CD14-positive monocyte (primary cell): ENCODE measurements at regions not wholly inside any gene's neighbourhood (a gene's known extent, or its start where the extent isn't known, plus 50 kb on each side); places are given as distances from the start of the nearest gene placed in this dataset.
A peak's percentile ranks its signal among the peaks of the same experiment; 100 is the strongest.

Experiments used
- DNase-seq, 3 donors: peaks; one replicate each; pipeline ENCODE4 v3.0.0-alpha.2; 2011 to 2022
- H2AFZ ChIP-seq: 2 replicates; pipeline ENCODE4 v1.6.0; 2012; ENCODE audit warnings: mild to moderate bottlenecking, low read depth, low read length, inconsistent platforms; ENCODE audit not compliant: insufficient read depth, poor library complexity, severe bottlenecking
- H3K27ac ChIP-seq, 2 donors: 1 replicate in 1 of 2; 2 replicates in 1 of 2; pipeline ENCODE4 v1.5.1; 2012 to 2013; ENCODE audit warnings: low read length in 2 of 2, control low read depth in 1 of 2, inconsistent platforms in 1 of 2, low read depth in 1 of 2, mild to moderate bottlenecking in 1 of 2
- H3K27me3 ChIP-seq, 2 donors: one replicate each; pipeline versions ENCODE4 v1.6.0 to v1.6.1; 2011 to 2013; ENCODE audit warnings: low read length in 2 of 2; ENCODE audit not compliant: control insufficient read depth in 2 of 2, insufficient read depth in 2 of 2
- H3K36me3 ChIP-seq, 2 donors: replicated peaks in 1 of 2; 1 replicate in 1 of 2; 2 replicates in 1 of 2; pipeline versions ENCODE4 v1.5.1 to v1.6.1; 2012 to 2013; ENCODE audit warnings: low read length in 2 of 2, control low read depth in 1 of 2, inconsistent platforms in 1 of 2, mild to moderate bottlenecking in 1 of 2; ENCODE audit not compliant: insufficient read depth in 2 of 2, control insufficient read depth in 1 of 2
- H3K4me1 ChIP-seq, 2 donors: 1 replicate in 1 of 2; 2 replicates in 1 of 2; pipeline versions ENCODE4 v1.5.1 to v1.6.1; 2012 to 2013; ENCODE audit warnings: low read length in 2 of 2, control low read depth in 1 of 2, inconsistent platforms in 1 of 2, mild to moderate bottlenecking in 1 of 2, moderate library complexity in 1 of 2; ENCODE audit not compliant: insufficient read depth in 2 of 2, control insufficient read depth in 1 of 2
- H3K4me2 ChIP-seq: replicated peaks from 2 replicates; pipeline ENCODE3; 2012; ENCODE audit warnings: low read length, moderate library complexity, mild to moderate bottlenecking; ENCODE audit not compliant: poor library complexity, severe bottlenecking; ENCODE audit errors: extremely low read depth
- H3K4me3 ChIP-seq, 3 experiments: fragments of 200-600 bp in 1 of 3; sonication (generic) in 1 of 3; replicated peaks in 1 of 3; 1 replicate in 2 of 3; 2 replicates in 1 of 3; pipeline ENCODE4 v1.5.1; 2011 to 2013; ENCODE audit warnings: low read length in 3 of 3, mild to moderate bottlenecking in 3 of 3, control low read depth in 2 of 3, low read depth in 2 of 3, inconsistent platforms in 1 of 3, moderate library complexity in 1 of 3
- H3K79me2 ChIP-seq: 2 replicates; pipeline ENCODE4 v1.6.0; 2012; ENCODE audit warnings: mild to moderate bottlenecking, control low read depth, inconsistent platforms, low read length, moderate library complexity; ENCODE audit not compliant: insufficient read depth
- H3K9ac ChIP-seq: 2 replicates; pipeline ENCODE4 v1.6.0; 2017; ENCODE audit warnings: low read length, mild to moderate bottlenecking; ENCODE audit not compliant: insufficient read depth, poor library complexity, severe bottlenecking
- H3K9me3 ChIP-seq, 2 donors: replicated peaks in 1 of 2; 1 replicate in 1 of 2; 2 replicates in 1 of 2; pipeline versions ENCODE4 v1.5.1 to v1.6.1; 2012 to 2013; ENCODE audit warnings: low read length in 2 of 2, control low read depth in 1 of 2; ENCODE audit not compliant: control insufficient read depth in 1 of 2, insufficient read depth in 1 of 2
- H4K20me1 ChIP-seq: 2 replicates; pipeline ENCODE4 v1.6.0; 2012; ENCODE audit warnings: mild to moderate bottlenecking, low read length, control low read depth, moderate library complexity; ENCODE audit not compliant: insufficient read depth
- H3K27ac Mint-ChIP-seq, 7 donors: one replicate each; pipeline ENCODE4 v1.8.0; 2020; ENCODE audit warnings: mild to moderate bottlenecking in 7 of 7, mixed read lengths in 7 of 7, moderate library complexity in 6 of 7, inconsistent platforms in 2 of 7
- H3K27me3 Mint-ChIP-seq, 3 donors: one replicate each; pipeline ENCODE4 v1.8.0; 2021 to 2022; ENCODE audit warnings: low read depth in 3 of 3, mild to moderate bottlenecking in 3 of 3, mixed read lengths in 3 of 3, moderate library complexity in 3 of 3, inconsistent platforms in 1 of 3
- H3K36me3 Mint-ChIP-seq, 2 donors: one replicate each; pipeline ENCODE4 v1.8.0; 2020; ENCODE audit warnings: mixed read lengths in 2 of 2, inconsistent platforms in 1 of 2, mild to moderate bottlenecking in 1 of 2
- H3K4me1 Mint-ChIP-seq: one replicate; pipeline ENCODE4 v1.8.0; 2020; ENCODE audit warnings: mild to moderate bottlenecking, mixed read lengths
- H3K4me3 Mint-ChIP-seq, 2 donors: one replicate each; pipeline ENCODE4 v1.8.0; 2020; ENCODE audit warnings: mild to moderate bottlenecking in 2 of 2, mixed read lengths in 2 of 2, moderate library complexity in 1 of 2
- H3K9me3 Mint-ChIP-seq, 7 donors: one replicate each; pipeline ENCODE4 v1.8.0; 2020 to 2022; ENCODE audit warnings: mixed read lengths in 7 of 7, mild to moderate bottlenecking in 6 of 7, moderate library complexity in 6 of 7, inconsistent platforms in 2 of 7
- CTCF ChIP-seq: fragments of 200-600 bp; IDR thresholded peaks from one replicate; pipeline ENCODE4 v1.8.0; 2022; ENCODE audit warnings: antibody characterized with exemption, mild to moderate bottlenecking
- WGBS: methylation state at CpG from one replicate; pipeline ENCODE4 v1.1.5; 2013; ENCODE audit warnings: missing lambda C conversion rate; ENCODE audit not compliant: insufficient coverage; 5-methylcytosine and 5-hydroxymethylcytosine counted together
- intact Hi-C, 2 donors: fragments of 100-400 bp; cut with micrococcal nuclease; formaldehyde crosslinking; loops; one replicate each; pipeline versions ENCODE4 v1.15.0 to v1.15.1; 2023

GRCh38 chr16:79375351-79375750, 225.2 kb downstream of the MAF start:
- no peaks in the 10 kb centered on the region for H3K27me3 ChIP-seq
- H3K4me3 ChIP-seq, result no peak overlapping the region
- Mint-ChIP-seq H3K9me3 (peaks cover 3 to 16% (median 6%) of the 10 kb centered on the region in 7 donors), H3K4me1 (peaks cover 11% of the 10 kb centered on the region), H3K27me3 (peaks cover 4 to 9% (median 4%) of the 10 kb centered on the region in 3 donors), H3K36me3 (no peaks in the 10 kb centered on the region), H3K27ac (no peak overlapping the region), H3K4me3 (no peak overlapping the region)
- H3K36me3 ChIP-seq, result no peaks in the 10 kb centered on the region
- no peak overlapping the region for H3K27ac ChIP-seq
- H3K9ac ChIP-seq, result no peak overlapping the region
- H3K79me2 ChIP-seq, result no peaks in the 10 kb centered on the region
- H4K20me1 ChIP-seq, result no peaks in the 10 kb centered on the region
- no peak overlapping the region for H2AFZ ChIP-seq
- peaks cover 6 to 7% of the 10 kb centered on the region in 2 donors for H3K4me1 ChIP-seq
- intact Hi-C loops, result no loop called here
- no peak for DNase-seq
- H3K9me3 ChIP-seq, result peaks cover 0 to 6% of the 10 kb centered on the region in 2 donors
- TF ChIP-seq CTCF, result no peak
- no peak overlapping the region for H3K4me2 ChIP-seq

GRCh38 chr16:79372503-79373184, 227.9 kb downstream of the MAF start:
- 31% methylated on average over 6 of the region's 7 CpGs for WGBS
- Histone ChIP-seq H3K27me3 (no peaks in the 10 kb centered on the region), H3K9me3 (peaks cover 0 to 6% of the 10 kb centered on the region in 2 donors), H3K9ac (no peak overlapping the region), H3K4me2 (no peak overlapping the region), H3K27ac (no peak overlapping the region), H2AFZ (no peak overlapping the region), H4K20me1 (no peaks in the 10 kb centered on the region), H3K36me3 (no peaks in the 10 kb centered on the region), H3K79me2 (no peaks in the 10 kb centered on the region), H3K4me3 (no peak overlapping the region), H3K4me1 (peaks cover 6 to 7% of the 10 kb centered on the region in 2 donors)
- Mint-ChIP-seq H3K4me1 (peaks cover 6% of the 10 kb centered on the region), H3K4me3 (no peak overlapping the region), H3K9me3 (peaks cover 3 to 15% (median 6%) of the 10 kb centered on the region in 7 donors), H3K27ac (peak overlapping the region in 6 of 7 donors; percentile 2 to 72 (median 54)), H3K27me3 (peaks cover 4 to 5% (median 4%) of the 10 kb centered on the region in 3 donors), H3K36me3 (no peaks in the 10 kb centered on the region)
- peak; percentile 60 to 88 (median 60) for DNase-seq
- intact Hi-C loops, result no loop called here
- TF ChIP-seq CTCF, result no peak
